ENCODE measurements at regions not wholly inside any gene's neighbourhood (a gene's known extent, or its start where the extent isn't known, plus 50 kb on each side); places are given as distances from the start of the nearest gene placed in this dataset.

- H3K27ac ChIP-seq: peak overlapping the region in 1 of 4 donors; percentile 5
- H3K4me3 ChIP-seq: no peak overlapping the region
- no peaks in the 10 kb centered on the region for H3K36me3 ChIP-seq
- intact Hi-C loops (cut with DNase I; ENCODE audit: low total_unique reads): no loop called here
- no peak for TF ChIP-seq CTCF (IDR thresholded peaks at IDR 0.05 in 4 of 5, conservative IDR thresholded peaks at IDR 0.05 in 1 of 5)
- TF ChIP-seq POLR2A (IDR thresholded peaks at IDR 0.05): no peak
- H3K4me1 ChIP-seq: peaks cover 6 to 10% of the 10 kb centered on the region in 2 donors
- in situ Hi-C loops (cut with MboI; ENCODE audit: low sequenced_read_pairs in 4 of 4): loop anchor here in 3 of 4 donors (10.0 to 25.0 kb wide), 4 partner anchors 182 to 925 kb away; partner anchors contain the start of gene LPP (in 1 of the 3)
- no peaks in the 10 kb centered on the region for H3K27me3 ChIP-seq
- H3K9me3 ChIP-seq: no peaks in the 10 kb centered on the region
- DNase-seq (no peak), ATAC-seq (peak in 1 of 2 donors; percentile 8)
Observed at GRCh38 chr3:188962253-188963247, 209.2 kb upstream of the TPRG1 start.

GRCh38 chr3:188964957-188965356 lies 206.8 kb upstream of the TPRG1 start:
- no peak for ATAC-seq
- no peak overlapping the region for H3K27ac ChIP-seq
- H3K9me3 ChIP-seq: no peaks in the 10 kb centered on the region
- TF ChIP-seq CTCF (IDR thresholded peaks at IDR 0.05 in 4 of 5, conservative IDR thresholded peaks at IDR 0.05 in 1 of 5): no peak
- TF ChIP-seq POLR2A (IDR thresholded peaks at IDR 0.05): no peak
- no peaks in the 10 kb centered on the region for H3K27me3 ChIP-seq
- in situ Hi-C loops (cut with MboI; ENCODE audit: low sequenced_read_pairs in 4 of 4): loop anchor here in 3 of 4 donors (10.0 to 25.0 kb wide), 4 partner anchors 180 to 928 kb away; partner anchors contain the start of gene LPP (in 1 of the 3)
- peaks cover 6 to 10% of the 10 kb centered on the region in 2 donors for H3K4me1 ChIP-seq
- DNase-seq: no peak
- intact Hi-C loops (cut with DNase I; ENCODE audit: low total_unique reads): no loop called here
- H3K36me3 ChIP-seq: no peaks in the 10 kb centered on the region
- no peak overlapping the region for H3K4me3 ChIP-seq

- H3K27ac ChIP-seq: no peak overlapping the region
- no peak for TF ChIP-seq POLR2A (IDR thresholded peaks at IDR 0.05)
- no peak for TF ChIP-seq CTCF (IDR thresholded peaks at IDR 0.05 in 4 of 5, conservative IDR thresholded peaks at IDR 0.05 in 1 of 5)
- no peaks in the 10 kb centered on the region for H3K36me3 ChIP-seq
- H3K4me3 ChIP-seq: no peak overlapping the region
- H3K4me1 ChIP-seq: peaks cover 0 to 2% of the 10 kb centered on the region in 2 donors
- H3K9me3 ChIP-seq: no peaks in the 10 kb centered on the region
- intact Hi-C loops (cut with DNase I; ENCODE audit: low total_unique reads) (no loop called here), in situ Hi-C loops (cut with MboI; ENCODE audit: low sequenced_read_pairs in 4 of 4) (loop anchor here in 3 of 4 donors (25.0 kb wide), 3 partner anchors 685 to 935 kb away; partner anchors contain the start of gene LPP (in 1 of the 3))
- H3K27me3 ChIP-seq: no peaks in the 10 kb centered on the region
- DNase-seq (no peak), ATAC-seq (no peak)
Observed at GRCh38 chr3:188972310-188972709, 199.5 kb upstream of the TPRG1 start.

GRCh38 chr3:188974856-188975599 lies 196.7 kb upstream of the TPRG1 start:
- DNase-seq (no peak), ATAC-seq (no peak)
- in situ Hi-C loops (cut with MboI; ENCODE audit: low sequenced_read_pairs in 4 of 4) (loop anchor here (25.0 kb wide), 5 partner anchors 187 to 1663 kb away; partner anchors contain the start of genes LPP (in 1 of the 4) and TPRG1 (in 1 of the 4)), intact Hi-C loops (cut with DNase I; ENCODE audit: low total_unique reads) (no loop called here)
- peaks cover 0 to 2% of the 10 kb centered on the region in 2 donors for H3K4me1 ChIP-seq
- H3K27ac ChIP-seq: peak overlapping the region in 3 of 4 donors; percentile 14 to 36 (median 29)
- no peak overlapping the region for H3K4me3 ChIP-seq
- TF ChIP-seq POLR2A (IDR thresholded peaks at IDR 0.05): no peak
- no peak for TF ChIP-seq CTCF (IDR thresholded peaks at IDR 0.05 in 4 of 5, conservative IDR thresholded peaks at IDR 0.05 in 1 of 5)
- H3K9me3 ChIP-seq: no peaks in the 10 kb centered on the region
- no peaks in the 10 kb centered on the region for H3K27me3 ChIP-seq
- H3K36me3 ChIP-seq: no peaks in the 10 kb centered on the region

Data from gastrocnemius medialis (tissue), 4 donors.